Uterus (tissue), 3 donors: ENCODE measurements at regions not wholly inside any gene's neighbourhood (a gene's known extent, or its start where the extent isn't known, plus 50 kb on each side); places are given as distances from the start of the nearest gene placed in this dataset.

Experiments
- DNase-seq, 2 donors: peaks; one replicate each; pipeline ENCODE4 v3.0.0-alpha.2; 2019 to 2020
- H3K27ac ChIP-seq, 2 donors: fragments of 200-600 bp; sonication (generic); 1 replicate in 1 of 2; 2 replicates in 1 of 2; pipeline ENCODE4 v1.5.1; 2016 to 2018
- H3K27me3 ChIP-seq, 2 donors: fragments of 200-600 bp; sonication (generic); one replicate each; pipeline ENCODE4 v1.5.1; 2018 to 2019; ENCODE audit warnings: control low read depth in 1 of 2
- H3K36me3 ChIP-seq, 2 donors: fragments of 200-600 bp; sonication (generic); one replicate each; pipeline ENCODE4 v1.5.1; 2019; ENCODE audit warnings: control low read depth in 1 of 2
- H3K4me1 ChIP-seq, 2 donors: fragments of 200-600 bp; sonication (generic); one replicate each; pipeline ENCODE4 v1.5.1; 2018 to 2019; ENCODE audit warnings: control low read depth in 1 of 2
- H3K4me3 ChIP-seq, 2 donors: fragments of 200-600 bp; sonication (generic); 1 replicate in 1 of 2; 2 replicates in 1 of 2; pipeline ENCODE4 v1.5.1; 2018 to 2019; ENCODE audit warnings: mild to moderate bottlenecking in 1 of 2
- H3K9me3 ChIP-seq, 2 donors: fragments of 200-600 bp; sonication (generic); one replicate each; pipeline ENCODE4 v1.5.1; 2019; ENCODE audit warnings: control low read depth in 1 of 2
- CTCF ChIP-seq, 4 experiments: fragments of 200-600 bp in 2 of 4; fragments of 450-650 bp in 2 of 4; sonication (generic) in 2 of 4; IDR thresholded peaks; one replicate each; pipeline ENCODE4 v1.5.1; 2016 to 2019; ENCODE audit warnings: antibody characterized with exemption in 4 of 4, mild to moderate bottlenecking in 2 of 4, moderate library complexity in 1 of 4
- POLR2A ChIP-seq, 2 donors: fragments of 450-650 bp; IDR thresholded peaks; one replicate each; pipeline ENCODE4 v1.6.1; 2016; ENCODE audit warnings: antibody characterized with exemption in 2 of 2, mild to moderate bottlenecking in 1 of 2, moderate library complexity in 1 of 2
- intact Hi-C: fragments of 100-400 bp; cut with DNase I; formaldehyde crosslinking; loops from one replicate; pipeline ENCODE4 v1.15.1; 2023; ENCODE audit warnings: low total_unique reads
- donor health status: DM: yes; HTN: yes; CAD: no.

GRCh38 chr12:42802785-42803189, 213.2 kb upstream of the PRICKLE1 start:
- no peak overlapping the region for H3K27ac ChIP-seq
- DNase-seq = no peak
- intact Hi-C loops = no loop called here
- TF ChIP-seq POLR2A (IDR thresholded peaks at IDR 0.05) (no peak), CTCF (IDR thresholded peaks at IDR 0.05) (no peak)
- H3K4me1 ChIP-seq = no peaks in the 10 kb centered on the region
- no peaks in the 10 kb centered on the region for H3K36me3 ChIP-seq
- H3K9me3 ChIP-seq = no peaks in the 10 kb centered on the region
- no peaks in the 10 kb centered on the region for H3K27me3 ChIP-seq
- no peak overlapping the region for H3K4me3 ChIP-seq

- TF ChIP-seq CTCF (IDR thresholded peaks at IDR 0.05) = no peak
- TF ChIP-seq POLR2A (IDR thresholded peaks at IDR 0.05) = no peak
- DNase-seq = no peak
- H3K9me3 ChIP-seq = no peaks in the 10 kb centered on the region
- no peaks in the 10 kb centered on the region for H3K27me3 ChIP-seq
- H3K4me1 ChIP-seq = no peaks in the 10 kb centered on the region
- no peaks in the 10 kb centered on the region for H3K36me3 ChIP-seq
- intact Hi-C loops = no loop called here
- H3K27ac ChIP-seq = no peak overlapping the region
- H3K4me3 ChIP-seq = no peak overlapping the region
Measured at GRCh38 chr12:42801271-42801670, 211.7 kb upstream of the PRICKLE1 start.

- Histone ChIP-seq H3K36me3 (no peaks in the 10 kb centered on the region), H3K4me1 (no peaks in the 10 kb centered on the region), H3K27me3 (no peaks in the 10 kb centered on the region), H3K4me3 (no peak overlapping the region), H3K9me3 (no peaks in the 10 kb centered on the region), H3K27ac (no peak overlapping the region)
- DNase-seq = no peak
- TF ChIP-seq CTCF (IDR thresholded peaks at IDR 0.05) (no peak), POLR2A (IDR thresholded peaks at IDR 0.05) (no peak)
- intact Hi-C loops = no loop called here
Measured at GRCh38 chr12:42799966-42800365, 210.4 kb upstream of the PRICKLE1 start.

- Histone ChIP-seq H3K27me3 (no peaks in the 10 kb centered on the region), H3K36me3 (no peaks in the 10 kb centered on the region), H3K9me3 (no peaks in the 10 kb centered on the region), H3K27ac (no peak overlapping the region), H3K4me3 (no peak overlapping the region), H3K4me1 (no peaks in the 10 kb centered on the region)
- DNase-seq = no peak
- TF ChIP-seq POLR2A (IDR thresholded peaks at IDR 0.05) = no peak
- intact Hi-C loops = no loop called here
Measured at GRCh38 chr12:42798811-42799438, 209.4 kb upstream of the PRICKLE1 start.

GRCh38 chr12:42794806-42795205, 205.3 kb upstream of the PRICKLE1 start:
- H3K27me3 ChIP-seq = no peaks in the 10 kb centered on the region
- DNase-seq = no peak
- no peaks in the 10 kb centered on the region for H3K36me3 ChIP-seq
- no peak overlapping the region for H3K4me3 ChIP-seq
- intact Hi-C loops = no loop called here
- no peaks in the 10 kb centered on the region for H3K9me3 ChIP-seq
- TF ChIP-seq POLR2A (IDR thresholded peaks at IDR 0.05) (no peak), CTCF (IDR thresholded peaks at IDR 0.05) (no peak)
- no peak overlapping the region for H3K27ac ChIP-seq
- H3K4me1 ChIP-seq = no peaks in the 10 kb centered on the region

- TF ChIP-seq CTCF (IDR thresholded peaks at IDR 0.05) = no peak
- no peak for TF ChIP-seq POLR2A (IDR thresholded peaks at IDR 0.05)
- Histone ChIP-seq H3K27ac (no peak overlapping the region), H3K4me3 (no peak overlapping the region), H3K36me3 (no peaks in the 10 kb centered on the region), H3K9me3 (no peaks in the 10 kb centered on the region), H3K4me1 (no peaks in the 10 kb centered on the region), H3K27me3 (no peaks in the 10 kb centered on the region)
- intact Hi-C loops = no loop called here
- no peak for DNase-seq
Measured at GRCh38 chr12:42793166-42793565, 203.6 kb upstream of the PRICKLE1 start.
